Kidney (tissue), 13 donors: ENCODE measurements at regions not wholly inside any gene's neighbourhood (a gene's known extent, or its start where the extent isn't known, plus 50 kb on each side); places are given as distances from the start of the nearest gene placed in this dataset.
A peak's percentile ranks its signal among the peaks of the same experiment; 100 is the strongest.

Source experiments
- DNase-seq, 5 donors: peaks; one replicate each; pipeline ENCODE4 v3.0.0-alpha.2; 2013 to 2020
- FAIRE-seq: peaks from 2 replicates; lab custom pipeline; 2012; peaks lifted over from hg19 to GRCh38; lab: Jason Lieb, UNC
- H3K27ac ChIP-seq, 2 donors: one replicate each; pipeline ENCODE4 v1.7.0; 2013; ENCODE audit warnings: low read depth in 2 of 2, low read length in 2 of 2, inconsistent platforms in 1 of 2
- H3K27me3 ChIP-seq: one replicate; pipeline ENCODE4 v1.7.1; 2013; ENCODE audit warnings: low read length, inconsistent platforms; ENCODE audit not compliant: control insufficient read depth, insufficient read depth
- H3K36me3 ChIP-seq, 3 donors: one replicate each; pipeline versions ENCODE4 v1.7.0 to v1.7.1; 2013; ENCODE audit warnings: low read length in 3 of 3, control low read depth in 1 of 3, inconsistent platforms in 1 of 3; ENCODE audit not compliant: insufficient read depth in 3 of 3, control insufficient read depth in 2 of 3
- H3K4me1 ChIP-seq, 3 donors: one replicate each; pipeline versions ENCODE4 v1.7.0 to v1.7.1; 2013; ENCODE audit warnings: low read length in 3 of 3, inconsistent platforms in 1 of 3, low read depth in 1 of 3; ENCODE audit not compliant: control insufficient read depth in 2 of 3, insufficient read depth in 2 of 3
- H3K4me3 ChIP-seq, 3 donors: one replicate each; pipeline versions ENCODE4 v1.7.0 to v1.8.1; 2013; ENCODE audit warnings: low read length in 3 of 3, control low read depth in 1 of 3, inconsistent platforms in 1 of 3
- H3K9ac ChIP-seq, 3 donors: one replicate each; pipeline versions ENCODE4 v1.7.0 to v1.7.1; 2013; ENCODE audit warnings: low read length in 3 of 3, control low read depth in 1 of 3, inconsistent platforms in 1 of 3
- H3K9me3 ChIP-seq, 3 donors: one replicate each; pipeline versions ENCODE4 v1.7.0 to v1.7.1; 2013; ENCODE audit warnings: low read length in 3 of 3, control low read depth in 1 of 3, inconsistent platforms in 1 of 3; ENCODE audit not compliant: control insufficient read depth in 2 of 3, insufficient read depth in 1 of 3
- CTCF ChIP-seq: IDR thresholded peaks from 3 replicates; pipeline ENCODE4 v1.5.1; 2012; ENCODE audit warnings: mild to moderate bottlenecking, moderate library complexity, borderline replicate concordance; ENCODE audit not compliant: insufficient read depth; ENCODE audit errors: extremely low read depth
- intact Hi-C: fragments of 100-400 bp; cut with DNase I; formaldehyde crosslinking; loops from one replicate; pipeline ENCODE4 v1.11.1; 2022
- donor health status: control.
- donor health status: control.
- donor health status: control.
- donor health status: control.
- donor health status: control.
- donor health status: DM: yes; HTN: yes; CAD: no.
- donor health status: Normal renal cell carcinoma (clear cell type).

GRCh38 chr20:58595167-58595566 is 55.9 kb upstream of the STX16 start:
- Histone ChIP-seq H3K4me3 (no peak overlapping the region), H3K27me3 (no peaks in the 10 kb centered on the region), H3K9ac (no peak overlapping the region), H3K4me1 (peaks cover 0 to 3% (median 2%) of the 10 kb centered on the region in 3 donors), H3K36me3 (no peaks in the 10 kb centered on the region), H3K27ac (no peak overlapping the region), H3K9me3 (peaks cover 0 to 6% (median 0%) of the 10 kb centered on the region in 3 donors)
- intact Hi-C loops, result no loop called here
- FAIRE-seq (no peak), DNase-seq (no peak)
- no peak for TF ChIP-seq CTCF

GRCh38 chr20:58593880-58594638 is 57.0 kb upstream of the STX16 start:
- DNase-seq (peak in 1 of 5 donors; percentile 66), FAIRE-seq (no peak)
- Histone ChIP-seq H3K9me3 (peaks cover 0 to 6% (median 0%) of the 10 kb centered on the region in 3 donors), H3K36me3 (no peaks in the 10 kb centered on the region), H3K4me3 (peak overlapping the region in 1 of 3 donors; percentile 21), H3K4me1 (peaks cover 0 to 3% (median 2%) of the 10 kb centered on the region in 3 donors), H3K27me3 (no peaks in the 10 kb centered on the region), H3K27ac (peak overlapping the region in 1 of 2 donors; percentile 45), H3K9ac (peak overlapping the region in 1 of 3 donors; percentile 7)
- no peak for TF ChIP-seq CTCF
- intact Hi-C loops, result no loop called here

- Histone ChIP-seq H3K27me3 (no peaks in the 10 kb centered on the region), H3K4me3 (no peak overlapping the region), H3K9me3 (peaks cover 0 to 6% (median 0%) of the 10 kb centered on the region in 3 donors), H3K27ac (no peak overlapping the region), H3K36me3 (no peaks in the 10 kb centered on the region), H3K9ac (no peak overlapping the region), H3K4me1 (peaks cover 0 to under 1% (median 0%) of the 10 kb centered on the region in 3 donors)
- no peak for DNase-seq
- TF ChIP-seq CTCF, result no peak
- FAIRE-seq, result no peak
- intact Hi-C loops, result no loop called here
These were observed 58.9 kb upstream of the STX16 start for GRCh38 chr20:58592076-58592695.
